ENCODE measurements at regions not wholly inside any gene's neighbourhood (a gene's known extent, or its start where the extent isn't known, plus 50 kb on each side); places are given as distances from the start of the nearest gene placed in this dataset.
"Not testable (repeated sequence)": the region's sequence is repeated elsewhere in the genome, so short reads cannot be mapped to it uniquely, and the experiment has no call there.

DNA sequence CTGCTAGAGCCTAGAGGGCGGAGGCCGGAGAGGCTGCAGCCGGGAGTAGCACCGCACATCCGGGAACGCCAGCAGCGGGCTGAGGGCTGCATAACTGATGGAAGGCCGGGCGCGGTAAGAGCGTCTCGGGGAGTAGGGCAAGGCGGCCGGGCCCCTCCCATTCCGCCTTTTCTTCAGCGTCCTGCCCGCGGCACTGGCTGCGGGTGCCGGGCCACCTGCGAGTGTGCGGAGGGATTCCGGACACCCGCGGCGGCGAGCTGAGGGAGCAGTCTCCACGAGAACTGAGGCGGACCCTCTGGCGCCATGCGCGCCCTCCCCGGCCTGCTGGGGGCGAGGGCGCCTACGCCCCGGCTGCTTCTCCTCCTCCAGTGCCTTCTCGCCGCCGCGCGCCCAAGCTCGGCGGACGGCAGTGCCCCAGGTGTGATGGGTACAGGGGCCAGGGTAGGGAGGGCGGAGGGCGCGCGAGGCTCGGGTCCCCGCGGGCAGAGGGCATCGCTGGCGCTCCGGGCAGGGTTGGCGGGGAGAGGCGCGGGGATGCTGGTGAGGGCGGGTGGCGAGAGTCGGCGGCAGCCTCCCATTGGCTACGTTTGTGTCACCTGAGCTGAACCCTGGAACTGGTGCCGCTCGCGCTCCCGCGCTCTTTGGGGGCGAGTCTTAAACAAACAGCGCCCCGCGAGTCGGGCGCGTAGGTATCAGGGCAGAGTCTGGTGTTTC lies 334.4 kb downstream of the SRGAP2C start:
- Mint-ChIP-seq H3K4me1 (ENCODE audit: low read depth, unreplicated experiment) (peaks cover 24% of the 10 kb centered on the region), H3K27me3 (ENCODE audit: unreplicated experiment) (no peaks in the 10 kb centered on the region), H3K9me3 (ENCODE audit: low read depth, unreplicated experiment) (no peaks in the 10 kb centered on the region), H3K36me3 (ENCODE audit: insufficient read depth, unreplicated experiment) (peaks cover 16% of the 10 kb centered on the region), H3K4me3 (ENCODE audit: low read depth, unreplicated experiment) (peak overlapping the region; percentile 86), H3K27ac (ENCODE audit: unreplicated experiment) (peak overlapping the region; percentile 76)
- intact Hi-C loops (cut with micrococcal nuclease; ENCODE audit: unreplicated experiment): loop anchor here (5.0 kb wide), 2 partner anchors 38 to 52 kb away; no protein-coding TSS in a partner anchor
- no TSS peak for BruUV-seq (replicated peaks)
- CTCF ChIA-PET: no interaction called here
- TF ChIP-seq, protein P1, sequence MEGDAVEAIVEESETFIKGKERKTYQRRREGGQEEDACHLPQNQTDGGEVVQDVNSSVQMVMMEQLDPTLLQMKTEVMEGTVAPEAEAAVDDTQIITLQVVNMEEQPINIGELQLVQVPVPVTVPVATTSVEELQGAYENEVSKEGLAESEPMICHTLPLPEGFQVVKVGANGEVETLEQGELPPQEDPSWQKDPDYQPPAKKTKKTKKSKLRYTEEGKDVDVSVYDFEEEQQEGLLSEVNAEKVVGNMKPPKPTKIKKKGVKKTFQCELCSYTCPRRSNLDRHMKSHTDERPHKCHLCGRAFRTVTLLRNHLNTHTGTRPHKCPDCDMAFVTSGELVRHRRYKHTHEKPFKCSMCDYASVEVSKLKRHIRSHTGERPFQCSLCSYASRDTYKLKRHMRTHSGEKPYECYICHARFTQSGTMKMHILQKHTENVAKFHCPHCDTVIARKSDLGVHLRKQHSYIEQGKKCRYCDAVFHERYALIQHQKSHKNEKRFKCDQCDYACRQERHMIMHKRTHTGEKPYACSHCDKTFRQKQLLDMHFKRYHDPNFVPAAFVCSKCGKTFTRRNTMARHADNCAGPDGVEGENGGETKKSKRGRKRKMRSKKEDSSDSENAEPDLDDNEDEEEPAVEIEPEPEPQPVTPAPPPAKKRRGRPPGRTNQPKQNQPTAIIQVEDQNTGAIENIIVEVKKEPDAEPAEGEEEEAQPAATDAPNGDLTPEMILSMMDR (IDR thresholded peaks at IDR 0.05; ENCODE audit: unreplicated experiment): no peak
- DNase-seq: peak; percentile 70

DNA sequence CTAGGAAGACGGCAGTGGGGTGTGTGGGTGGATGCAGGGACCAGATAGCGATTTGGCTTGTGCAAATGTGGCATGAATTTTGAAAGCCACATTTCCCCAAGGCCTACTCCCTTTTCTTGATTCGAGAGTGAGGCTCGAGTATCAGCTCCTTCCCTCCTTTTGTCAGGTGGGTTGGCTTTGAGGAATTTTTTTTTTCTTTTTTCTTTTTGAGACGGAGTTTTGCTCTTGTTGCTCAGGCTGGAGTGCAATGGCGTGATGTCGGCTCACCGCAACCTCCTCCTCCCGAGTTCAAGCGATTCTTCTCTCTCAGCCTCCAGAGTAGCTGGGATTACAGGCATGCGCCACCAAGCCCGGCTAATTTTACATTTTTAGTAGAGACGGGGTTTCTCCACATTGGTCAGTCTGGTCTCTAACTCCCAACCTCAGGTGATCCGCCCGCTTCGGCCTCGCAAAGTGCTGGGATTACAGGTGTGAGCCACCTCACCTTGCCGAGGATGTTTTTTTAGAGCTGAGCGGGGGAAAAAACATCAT lies 335.0 kb downstream of the SRGAP2C start:
- intact Hi-C loops (cut with micrococcal nuclease; ENCODE audit: unreplicated experiment): loop anchor here (5.0 kb wide), 3 partner anchors 37 to 73 kb away; no protein-coding TSS in a partner anchor
- not testable (repeated sequence) for BruUV-seq (replicated peaks); H3K27me3 Mint-ChIP-seq (ENCODE audit: unreplicated experiment)

DNA sequence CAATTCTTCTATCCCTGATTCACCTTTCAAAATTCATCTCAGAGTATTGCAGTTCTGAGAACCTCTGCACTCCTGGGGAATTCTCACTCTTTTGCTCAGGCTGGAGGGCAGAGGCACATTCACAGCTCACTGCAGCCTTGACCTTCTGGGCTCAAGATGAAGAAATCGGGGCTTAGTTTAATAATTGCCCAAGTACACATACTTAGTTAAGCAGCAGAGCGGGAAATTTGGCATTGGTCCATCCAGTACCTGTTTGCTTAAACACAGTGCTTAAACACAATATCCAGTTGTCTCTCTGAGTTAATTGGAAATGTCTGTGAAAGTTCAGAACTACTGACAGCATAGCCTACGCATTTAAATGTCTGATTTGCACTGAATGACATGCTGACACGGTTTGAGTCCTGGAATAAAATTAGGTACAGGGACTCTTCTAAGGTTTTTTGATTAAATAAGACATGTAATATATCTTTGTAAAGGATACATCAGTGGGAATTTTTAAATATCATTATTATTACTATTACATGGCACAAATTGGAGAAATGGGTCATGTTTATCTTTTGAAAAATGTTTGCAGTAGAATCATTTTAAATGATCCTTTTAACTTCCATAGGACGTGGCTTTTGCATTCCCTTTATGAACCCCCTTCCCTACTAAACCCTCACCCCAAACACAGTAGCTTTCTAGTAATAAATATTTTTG lies 337.4 kb downstream of the SRGAP2C start:
- H3K36me3 Mint-ChIP-seq (ENCODE audit: insufficient read depth, unreplicated experiment): peaks cover 16% of the 10 kb centered on the region
- TF ChIP-seq, protein P1 (IDR thresholded peaks at IDR 0.05; ENCODE audit: unreplicated experiment): no peak
- peaks cover 18% of the 10 kb centered on the region for H3K4me1 Mint-ChIP-seq (ENCODE audit: low read depth, unreplicated experiment)
- no TSS peak for BruUV-seq (replicated peaks)
- H3K27ac Mint-ChIP-seq (ENCODE audit: unreplicated experiment): peak overlapping the region; percentile 36
- DNase-seq: peak; percentile 57
- intact Hi-C loops (cut with micrococcal nuclease; ENCODE audit: unreplicated experiment): loop anchor here (2.0 to 5.0 kb wide), 2 partner anchors 65 to 75 kb away; no protein-coding TSS in a partner anchor
- CTCF ChIA-PET: no interaction called here
- H3K9me3 Mint-ChIP-seq (ENCODE audit: low read depth, unreplicated experiment): no peaks in the 10 kb centered on the region
- no peaks in the 10 kb centered on the region for H3K27me3 Mint-ChIP-seq (ENCODE audit: unreplicated experiment)
- no peak overlapping the region for H3K4me3 Mint-ChIP-seq (ENCODE audit: low read depth, unreplicated experiment)

More for the DNA sequence above, 335.0 kb downstream of the SRGAP2C start:
- Mint-ChIP-seq H3K36me3 (ENCODE audit: insufficient read depth, unreplicated experiment) (peaks cover 16% of the 10 kb centered on the region), H3K4me3 (ENCODE audit: low read depth, unreplicated experiment) (peak overlapping the region; percentile 86), H3K27ac (ENCODE audit: unreplicated experiment) (peak overlapping the region; percentile 76), H3K4me1 (ENCODE audit: low read depth, unreplicated experiment) (peaks cover 24% of the 10 kb centered on the region)
- H3K9me3 Mint-ChIP-seq (ENCODE audit: low read depth, unreplicated experiment); CTCF ChIA-PET; DNase-seq: not testable (repeated sequence)

DNA sequence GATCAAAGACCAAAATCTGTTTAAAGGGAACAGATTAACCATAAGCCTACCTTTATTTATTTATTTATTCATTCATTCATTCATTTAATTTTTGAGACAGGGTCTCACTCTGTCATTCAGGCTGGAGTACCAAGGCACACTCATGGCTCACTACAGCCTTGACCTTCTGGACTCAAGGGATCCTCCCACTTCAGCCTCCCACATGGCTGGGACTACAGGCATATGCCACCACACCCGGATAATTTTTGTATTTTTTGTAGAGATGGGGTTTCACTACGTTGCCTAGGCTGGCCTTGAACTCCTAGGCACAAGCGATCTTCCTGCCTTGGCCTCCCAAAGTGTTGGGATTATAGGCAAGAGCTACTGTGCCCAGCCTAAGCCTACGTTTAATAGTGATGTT lies 338.3 kb downstream of the SRGAP2C start:
- intact Hi-C loops (cut with micrococcal nuclease; ENCODE audit: unreplicated experiment): loop anchor here (2.0 to 5.0 kb wide), 2 partner anchors 64 to 76 kb away; no protein-coding TSS in a partner anchor

DNA sequence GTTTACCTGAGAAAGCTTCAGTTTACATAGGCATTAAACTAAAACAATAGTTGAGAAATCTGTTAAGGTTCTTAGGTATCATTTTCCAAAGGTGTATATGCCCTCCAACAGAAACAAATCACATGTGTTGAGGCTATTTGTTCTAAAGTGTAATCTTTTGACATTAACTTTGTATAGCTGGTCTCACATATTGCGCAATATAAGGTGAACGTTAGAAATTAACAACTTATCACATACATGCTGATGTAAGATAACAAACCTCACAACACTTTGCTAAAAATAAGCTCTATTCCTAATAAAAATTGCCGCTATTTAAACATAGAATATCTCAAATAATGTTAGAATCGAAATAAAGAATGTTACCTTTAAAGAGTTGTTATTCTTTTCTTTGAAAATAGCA lies 340.6 kb downstream of the SRGAP2C start:
- no TSS peak for BruUV-seq (replicated peaks)
- H3K36me3 Mint-ChIP-seq (ENCODE audit: insufficient read depth, unreplicated experiment): no peaks in the 10 kb centered on the region
- no peak for DNase-seq
- no peak overlapping the region for H3K4me3 Mint-ChIP-seq (ENCODE audit: low read depth, unreplicated experiment)
- H3K27me3 Mint-ChIP-seq (ENCODE audit: unreplicated experiment): no peaks in the 10 kb centered on the region
- intact Hi-C loops (cut with micrococcal nuclease; ENCODE audit: unreplicated experiment): loop anchor here (5.0 kb wide), 1 partner anchor 37 kb away; no protein-coding TSS in a partner anchor
- TF ChIP-seq, protein P1 (IDR thresholded peaks at IDR 0.05; ENCODE audit: unreplicated experiment): no peak
- CTCF ChIA-PET: no interaction called here
- peaks cover 23% of the 10 kb centered on the region for H3K4me1 Mint-ChIP-seq (ENCODE audit: low read depth, unreplicated experiment)
- H3K27ac Mint-ChIP-seq (ENCODE audit: unreplicated experiment): no peak overlapping the region
- H3K9me3 Mint-ChIP-seq (ENCODE audit: low read depth, unreplicated experiment): no peaks in the 10 kb centered on the region

More for the DNA sequence above, 338.3 kb downstream of the SRGAP2C start:
- H3K36me3 Mint-ChIP-seq (ENCODE audit: insufficient read depth, unreplicated experiment): peaks cover 16% of the 10 kb centered on the region
- H3K27ac Mint-ChIP-seq (ENCODE audit: unreplicated experiment); CTCF ChIA-PET; BruUV-seq (replicated peaks); H3K27me3 Mint-ChIP-seq (ENCODE audit: unreplicated experiment); DNase-seq; H3K4me3 Mint-ChIP-seq (ENCODE audit: low read depth, unreplicated experiment); H3K9me3 Mint-ChIP-seq (ENCODE audit: low read depth, unreplicated experiment): not testable (repeated sequence)
- H3K4me1 Mint-ChIP-seq (ENCODE audit: low read depth, unreplicated experiment): peaks cover 14% of the 10 kb centered on the region

DNA sequence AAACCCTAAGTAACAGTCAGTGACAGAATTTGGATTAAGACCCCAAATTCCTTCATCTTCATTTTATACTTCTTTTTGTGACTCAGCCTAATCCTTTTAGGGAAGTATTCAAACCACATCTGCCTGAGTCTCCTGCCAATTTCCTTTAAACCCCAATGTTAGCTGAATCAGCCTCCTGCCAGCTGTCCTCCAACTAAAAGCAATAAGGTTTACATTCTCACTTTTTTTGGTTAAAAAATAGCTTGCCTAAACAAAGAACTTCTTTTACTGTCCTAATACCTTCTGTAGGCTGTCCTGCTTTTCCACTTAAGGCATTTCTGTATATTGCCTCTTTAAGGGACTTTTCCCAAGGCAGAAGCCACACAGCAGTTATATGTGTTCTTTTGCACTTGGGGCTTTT lies 344.2 kb downstream of the SRGAP2C start:
- H3K4me1 Mint-ChIP-seq (ENCODE audit: low read depth, unreplicated experiment); CTCF ChIA-PET; H3K4me3 Mint-ChIP-seq (ENCODE audit: low read depth, unreplicated experiment); BruUV-seq (replicated peaks); H3K9me3 Mint-ChIP-seq (ENCODE audit: low read depth, unreplicated experiment); H3K36me3 Mint-ChIP-seq (ENCODE audit: insufficient read depth, unreplicated experiment); H3K27ac Mint-ChIP-seq (ENCODE audit: unreplicated experiment); H3K27me3 Mint-ChIP-seq (ENCODE audit: unreplicated experiment); DNase-seq: not testable (repeated sequence)
- intact Hi-C loops (cut with micrococcal nuclease; ENCODE audit: unreplicated experiment): loop anchor here (5.0 kb wide), 1 partner anchor 33 kb away; no protein-coding TSS in a partner anchor

DNA sequence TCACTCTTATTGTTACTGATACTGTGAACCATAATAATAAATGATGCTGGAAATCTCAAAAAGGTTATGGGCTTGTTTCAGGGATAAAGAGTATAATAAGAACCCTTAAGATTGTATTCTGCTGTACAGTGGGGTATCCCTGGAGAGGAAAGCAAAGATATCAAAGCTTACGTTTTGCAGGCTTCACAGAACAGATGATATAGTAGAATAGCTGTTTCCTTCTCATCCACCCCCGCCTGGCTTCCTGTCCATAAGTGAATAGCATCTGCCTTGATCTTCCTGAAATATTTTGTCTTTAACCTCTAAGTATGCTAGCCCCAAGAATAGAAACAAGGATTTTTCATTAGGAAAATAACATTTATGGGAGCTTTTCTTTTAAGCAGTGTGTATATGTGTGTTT lies 345.3 kb downstream of the SRGAP2C start:
- H3K27me3 Mint-ChIP-seq (ENCODE audit: unreplicated experiment); H3K27ac Mint-ChIP-seq (ENCODE audit: unreplicated experiment); H3K9me3 Mint-ChIP-seq (ENCODE audit: low read depth, unreplicated experiment); DNase-seq; CTCF ChIA-PET; BruUV-seq (replicated peaks); intact Hi-C loops (cut with micrococcal nuclease; ENCODE audit: unreplicated experiment); H3K4me3 Mint-ChIP-seq (ENCODE audit: low read depth, unreplicated experiment); H3K4me1 Mint-ChIP-seq (ENCODE audit: low read depth, unreplicated experiment); H3K36me3 Mint-ChIP-seq (ENCODE audit: insufficient read depth, unreplicated experiment): not testable (repeated sequence)

Data from Calu3 (cell line).